RWPE2 (cell line): ENCODE measurements at regions not wholly inside any gene's neighbourhood (a gene's known extent, or its start where the extent isn't known, plus 50 kb on each side); places are given as distances from the start of the nearest gene placed in this dataset.
A peak's percentile ranks its signal among the peaks of the same experiment; 100 is the strongest.

ENCODE experiments used
- ATAC-seq: fragments of 200-7000 bp; cut with Tn5 transposase; 3 replicates; pipeline ENCODE4 v1.9.1; 2021; ENCODE audit warnings: low read depth
- DNase-seq: peaks from one replicate; pipeline ENCODE4 v3.0.0-alpha.2; 2020; ENCODE audit warnings: low spot score
- H3K27ac ChIP-seq: fragments of 450-650 bp; 2 replicates; pipeline ENCODE4 v1.5.1; 2017; ENCODE audit warnings: mild to moderate bottlenecking; ENCODE audit not compliant: poor library complexity, severe bottlenecking
- H3K27me3 ChIP-seq: fragments of 250-450 bp; sonication (Bioruptor Pico); 2 replicates; pipeline ENCODE4 v1.5.1; 2021; ENCODE audit warnings: mild to moderate bottlenecking, moderate library complexity; ENCODE audit not compliant: insufficient read depth, poor library complexity, severe bottlenecking
- H3K36me3 ChIP-seq: fragments of 250-450 bp; sonication (Bioruptor Pico); 2 replicates; pipeline ENCODE4 v1.5.1; 2020; ENCODE audit warnings: low read depth, mild to moderate bottlenecking, moderate library complexity
- H3K4me1 ChIP-seq: fragments of 250-450 bp; sonication (Bioruptor Pico); 2 replicates; pipeline ENCODE4 v1.5.1; 2021; ENCODE audit warnings: mild to moderate bottlenecking, moderate library complexity; ENCODE audit not compliant: insufficient read depth, poor library complexity, severe bottlenecking
- H3K4me3 ChIP-seq: fragments of 250-450 bp; sonication (Bioruptor Pico); 2 replicates; pipeline ENCODE4 v1.5.1; 2021; ENCODE audit warnings: mild to moderate bottlenecking, moderate library complexity; ENCODE audit not compliant: severe bottlenecking
- H3K9me3 ChIP-seq: fragments of 250-450 bp; sonication (Bioruptor Pico); 2 replicates; pipeline ENCODE4 v1.5.1; 2021; ENCODE audit warnings: mild to moderate bottlenecking, moderate library complexity; ENCODE audit not compliant: severe bottlenecking
- CTCF ChIP-seq: fragments of 450-650 bp; IDR thresholded peaks from one replicate; pipeline ENCODE4 v1.5.1; 2017; ENCODE audit warnings: mild to moderate bottlenecking, moderate library complexity; ENCODE audit not compliant: poor library complexity, severe bottlenecking

- H3K9me3 ChIP-seq = no peaks in the 10 kb centered on the region
- ATAC-seq = peak; percentile 45; the same call in 1 of the 3 replicates
- H3K4me3 ChIP-seq = no peak overlapping the region
- H3K27me3 ChIP-seq = no peaks in the 10 kb centered on the region
- no peak for TF ChIP-seq CTCF
- H3K4me1 ChIP-seq = peaks cover 3% of the 10 kb centered on the region
- no peaks in the 10 kb centered on the region for H3K36me3 ChIP-seq
- no peak overlapping the region for H3K27ac ChIP-seq
- no peak for DNase-seq
These were observed 236.4 kb upstream of the ASCC3 start for GRCh38 chr6:101117393-101118135.

- no peak overlapping the region for H3K4me3 ChIP-seq
- no peak overlapping the region for H3K27ac ChIP-seq
- no peaks in the 10 kb centered on the region for H3K27me3 ChIP-seq
- ATAC-seq (no peak), DNase-seq (no peak)
- H3K9me3 ChIP-seq = no peaks in the 10 kb centered on the region
- no peak for TF ChIP-seq CTCF
- peaks cover 3% of the 10 kb centered on the region for H3K4me1 ChIP-seq
- no peaks in the 10 kb centered on the region for H3K36me3 ChIP-seq
These were observed 236.9 kb upstream of the ASCC3 start for GRCh38 chr6:101118136-101118396.

GRCh38 chr6:101120747-101121146 is 239.6 kb upstream of the ASCC3 start:
- no peak for DNase-seq
- ATAC-seq = no peak
- Histone ChIP-seq H3K27me3 (no peaks in the 10 kb centered on the region), H3K36me3 (no peaks in the 10 kb centered on the region), H3K9me3 (no peaks in the 10 kb centered on the region), H3K27ac (no peak overlapping the region), H3K4me1 (peaks cover 3% of the 10 kb centered on the region), H3K4me3 (no peak overlapping the region)
- TF ChIP-seq CTCF = no peak

- Histone ChIP-seq H3K4me1 (no peaks in the 10 kb centered on the region), H3K36me3 (no peaks in the 10 kb centered on the region), H3K27me3 (no peaks in the 10 kb centered on the region), H3K27ac (no peak overlapping the region), H3K9me3 (no peaks in the 10 kb centered on the region), H3K4me3 (no peak overlapping the region)
- ATAC-seq = no peak
- no peak for DNase-seq
- TF ChIP-seq CTCF = no peak
These were observed 244.3 kb upstream of the ASCC3 start for GRCh38 chr6:101125380-101125971.

- H3K27ac ChIP-seq = no peak overlapping the region
- H3K4me1 ChIP-seq = no peaks in the 10 kb centered on the region
- no peak overlapping the region for H3K4me3 ChIP-seq
- H3K27me3 ChIP-seq = no peaks in the 10 kb centered on the region
- ATAC-seq (no peak), DNase-seq (no peak)
- no peaks in the 10 kb centered on the region for H3K9me3 ChIP-seq
- no peak for TF ChIP-seq CTCF
- H3K36me3 ChIP-seq = no peaks in the 10 kb centered on the region
These were observed 245.4 kb upstream of the ASCC3 start for GRCh38 chr6:101126501-101126900.
